Brain pericyte (primary cell): ENCODE measurements at regions not wholly inside any gene's neighbourhood (a gene's known extent, or its start where the extent isn't known, plus 50 kb on each side); places are given as distances from the start of the nearest gene placed in this dataset.
"Not testable (repeated sequence)": the region's sequence is repeated elsewhere in the genome, so short reads cannot be mapped to it uniquely, and the experiment has no call there.

ENCODE experiments used
- DNase-seq: peaks from one replicate; pipeline ENCODE4 v3.0.0-alpha.2; 2012; ENCODE audit warnings: low read depth, low spot score

- DNase-seq = no peak
These were observed 208.1 kb upstream of the HAAO start for GRCh38 chr2:43000242-43001054.

- DNase-seq = no peak
These were observed 207.5 kb upstream of the HAAO start for GRCh38 chr2:42999856-43000241.

GRCh38 chr2:42999391-42999841 lies 207.0 kb upstream of the HAAO start:
- no peak for DNase-seq

GRCh38 chr2:42998721-42999120 lies 206.3 kb upstream of the HAAO start:
- no peak for DNase-seq

- DNase-seq = no peak
These were observed 204.1 kb upstream of the HAAO start for GRCh38 chr2:42996528-42996927.

- no peak for DNase-seq
These were observed 203.5 kb upstream of the HAAO start for GRCh38 chr2:42995752-42996422.

- not testable (repeated sequence) for DNase-seq
These were observed 197.1 kb upstream of the HAAO start for GRCh38 chr2:42989283-42990081.

GRCh38 chr2:42988055-42988454 lies 195.7 kb upstream of the HAAO start:
- DNase-seq = not testable (repeated sequence)

- DNase-seq = no peak
These were observed 194.9 kb upstream of the HAAO start for GRCh38 chr2:42987112-42987922.

GRCh38 chr2:42984617-42985016 lies 192.2 kb upstream of the HAAO start:
- no peak for DNase-seq

- no peak for DNase-seq
These were observed 191.7 kb upstream of the HAAO start for GRCh38 chr2:42984081-42984480.

- no peak for DNase-seq
These were observed 188.5 kb upstream of the HAAO start for GRCh38 chr2:42980764-42981416.

- no peak for DNase-seq
These were observed 187.7 kb upstream of the HAAO start for GRCh38 chr2:42979870-42980763.

- DNase-seq = no peak
These were observed 187.1 kb upstream of the HAAO start for GRCh38 chr2:42979416-42979869.

GRCh38 chr2:42978887-42979415 lies 186.6 kb upstream of the HAAO start:
- DNase-seq = no peak

GRCh38 chr2:42978175-42978886 lies 185.9 kb upstream of the HAAO start:
- DNase-seq = no peak

GRCh38 chr2:42977270-42978174 lies 185.1 kb upstream of the HAAO start:
- DNase-seq = no peak

- DNase-seq = no peak
These were observed 184.0 kb upstream of the HAAO start for GRCh38 chr2:42976351-42976750.
